ENCODE measurements at regions not wholly inside any gene's neighbourhood (a gene's known extent, or its start where the extent isn't known, plus 50 kb on each side); places are given as distances from the start of the nearest gene placed in this dataset.

DNA sequence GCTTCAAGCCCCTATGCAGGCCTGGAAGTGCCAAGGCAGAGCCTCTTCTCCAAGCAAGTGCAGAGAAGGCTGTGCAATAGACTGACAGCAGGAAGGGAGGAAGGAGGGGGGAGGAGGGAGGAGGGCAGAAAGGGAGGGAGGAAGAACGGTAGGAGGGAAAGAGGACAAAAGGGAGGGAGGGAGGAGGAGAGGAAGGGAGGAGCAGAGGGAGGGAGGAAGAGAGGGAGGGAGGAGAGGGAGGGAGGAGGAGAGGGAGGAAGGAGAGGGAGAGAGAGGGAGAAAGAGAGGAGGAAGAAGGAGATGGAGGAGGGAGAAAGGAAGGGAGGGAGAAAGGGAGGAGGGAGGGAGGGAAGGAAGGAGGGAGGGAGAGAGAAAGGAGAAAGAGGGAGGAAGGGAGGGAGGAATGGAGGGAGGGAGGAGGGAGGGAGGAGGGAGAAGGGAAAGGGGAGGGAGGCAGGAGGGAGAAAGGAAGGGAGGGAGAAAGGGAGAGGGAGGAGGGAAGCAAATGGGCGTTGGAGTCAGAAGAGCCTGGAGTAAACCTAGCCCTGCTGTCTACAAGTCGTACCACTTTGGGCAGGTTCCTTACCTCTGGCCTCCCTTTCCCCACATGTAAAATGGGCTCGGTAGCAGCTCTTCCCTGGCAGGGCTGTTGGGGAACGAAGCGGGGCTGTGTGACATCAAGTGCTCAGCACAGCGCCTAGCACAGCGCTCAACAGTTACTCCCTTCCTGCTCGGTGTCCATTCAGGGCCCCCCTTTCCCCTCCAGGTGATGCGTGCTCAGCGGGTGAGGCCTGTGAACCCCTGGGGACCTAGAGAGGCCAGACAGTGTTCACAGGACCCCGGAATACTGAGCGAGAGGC is 244.6 kb downstream of the NPHP4 start:
- Histone ChIP-seq H3K4me1 (ENCODE audit: control insufficient read depth in 1 of 2, insufficient read depth in 2 of 2, low read length in 2 of 2) (no peaks in the 10 kb centered on the region), H3K9me3 (ENCODE audit: control insufficient read depth in 1 of 2, low read length in 2 of 2) (no peaks in the 10 kb centered on the region), H3K27ac (ENCODE audit: low read length) (no peak overlapping the region), H3K36me3 (ENCODE audit: control insufficient read depth in 1 of 2, insufficient read depth in 2 of 2, low read length in 2 of 2) (no peaks in the 10 kb centered on the region), H3K4me3 (ENCODE audit: low read depth in 1 of 2, low read length in 2 of 2) (no peak overlapping the region), H3K27me3 (ENCODE audit: low read depth, low read length) (no peaks in the 10 kb centered on the region)

- Histone ChIP-seq H3K4me3 (ENCODE audit: low read depth in 1 of 2, low read length in 2 of 2) (no peak overlapping the region), H3K4me1 (ENCODE audit: control insufficient read depth in 1 of 2, insufficient read depth in 2 of 2, low read length in 2 of 2) (no peaks in the 10 kb centered on the region), H3K9me3 (ENCODE audit: control insufficient read depth in 1 of 2, low read length in 2 of 2) (no peaks in the 10 kb centered on the region), H3K27ac (ENCODE audit: low read length) (no peak overlapping the region), H3K27me3 (ENCODE audit: low read depth, low read length) (no peaks in the 10 kb centered on the region), H3K36me3 (ENCODE audit: control insufficient read depth in 1 of 2, insufficient read depth in 2 of 2, low read length in 2 of 2) (no peaks in the 10 kb centered on the region)
Measured at GRCh38 chr1:5746611-5747425, 245.4 kb downstream of the NPHP4 start.

- Histone ChIP-seq H3K36me3 (ENCODE audit: control insufficient read depth in 1 of 2, insufficient read depth in 2 of 2, low read length in 2 of 2) (no peaks in the 10 kb centered on the region), H3K9me3 (ENCODE audit: control insufficient read depth in 1 of 2, low read length in 2 of 2) (no peaks in the 10 kb centered on the region), H3K27ac (ENCODE audit: low read length) (no peak overlapping the region), H3K27me3 (ENCODE audit: low read depth, low read length) (no peaks in the 10 kb centered on the region), H3K4me1 (ENCODE audit: control insufficient read depth in 1 of 2, insufficient read depth in 2 of 2, low read length in 2 of 2) (no peaks in the 10 kb centered on the region), H3K4me3 (ENCODE audit: low read depth in 1 of 2, low read length in 2 of 2) (no peak overlapping the region)
Measured at GRCh38 chr1:5745800-5746610, 246.2 kb downstream of the NPHP4 start.

- no peak overlapping the region for H3K27ac ChIP-seq (ENCODE audit: low read length)
- no peaks in the 10 kb centered on the region for H3K9me3 ChIP-seq (ENCODE audit: control insufficient read depth in 1 of 2, low read length in 2 of 2)
- H3K27me3 ChIP-seq (ENCODE audit: low read depth, low read length) = no peaks in the 10 kb centered on the region
- H3K4me3 ChIP-seq (ENCODE audit: low read depth in 1 of 2, low read length in 2 of 2) = no peak overlapping the region
- no peaks in the 10 kb centered on the region for H3K36me3 ChIP-seq (ENCODE audit: control insufficient read depth in 1 of 2, insufficient read depth in 2 of 2, low read length in 2 of 2)
- no peaks in the 10 kb centered on the region for H3K4me1 ChIP-seq (ENCODE audit: control insufficient read depth in 1 of 2, insufficient read depth in 2 of 2, low read length in 2 of 2)
Measured at GRCh38 chr1:5744911-5745799, 247.1 kb downstream of the NPHP4 start.

DNA sequence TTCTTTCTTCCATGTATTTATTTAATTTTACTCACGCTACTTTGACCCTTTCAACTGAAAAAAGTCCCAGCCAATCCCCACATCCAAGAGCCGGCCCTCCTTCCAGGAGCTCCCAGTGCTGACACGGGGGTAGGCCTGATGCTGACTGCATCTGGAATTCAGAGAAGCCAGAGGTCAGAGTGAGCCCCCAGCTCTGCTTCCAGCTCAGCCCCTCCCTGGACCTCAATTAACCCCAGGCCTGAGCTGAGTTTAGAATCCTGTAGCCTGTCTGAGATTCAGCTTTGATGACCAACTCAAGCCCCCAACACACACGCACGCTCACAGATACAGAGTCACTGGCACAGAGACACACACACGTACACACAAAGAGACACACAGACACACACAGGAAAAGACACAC is 247.9 kb downstream of the NPHP4 start:
- H3K27ac ChIP-seq (ENCODE audit: low read length) = no peak overlapping the region
- H3K4me1 ChIP-seq (ENCODE audit: control insufficient read depth in 1 of 2, insufficient read depth in 2 of 2, low read length in 2 of 2) = no peaks in the 10 kb centered on the region
- no peaks in the 10 kb centered on the region for H3K36me3 ChIP-seq (ENCODE audit: control insufficient read depth in 1 of 2, insufficient read depth in 2 of 2, low read length in 2 of 2)
- H3K9me3 ChIP-seq (ENCODE audit: control insufficient read depth in 1 of 2, low read length in 2 of 2) = no peaks in the 10 kb centered on the region
- no peak overlapping the region for H3K4me3 ChIP-seq (ENCODE audit: low read depth in 1 of 2, low read length in 2 of 2)
- H3K27me3 ChIP-seq (ENCODE audit: low read depth, low read length) = no peaks in the 10 kb centered on the region

DNA sequence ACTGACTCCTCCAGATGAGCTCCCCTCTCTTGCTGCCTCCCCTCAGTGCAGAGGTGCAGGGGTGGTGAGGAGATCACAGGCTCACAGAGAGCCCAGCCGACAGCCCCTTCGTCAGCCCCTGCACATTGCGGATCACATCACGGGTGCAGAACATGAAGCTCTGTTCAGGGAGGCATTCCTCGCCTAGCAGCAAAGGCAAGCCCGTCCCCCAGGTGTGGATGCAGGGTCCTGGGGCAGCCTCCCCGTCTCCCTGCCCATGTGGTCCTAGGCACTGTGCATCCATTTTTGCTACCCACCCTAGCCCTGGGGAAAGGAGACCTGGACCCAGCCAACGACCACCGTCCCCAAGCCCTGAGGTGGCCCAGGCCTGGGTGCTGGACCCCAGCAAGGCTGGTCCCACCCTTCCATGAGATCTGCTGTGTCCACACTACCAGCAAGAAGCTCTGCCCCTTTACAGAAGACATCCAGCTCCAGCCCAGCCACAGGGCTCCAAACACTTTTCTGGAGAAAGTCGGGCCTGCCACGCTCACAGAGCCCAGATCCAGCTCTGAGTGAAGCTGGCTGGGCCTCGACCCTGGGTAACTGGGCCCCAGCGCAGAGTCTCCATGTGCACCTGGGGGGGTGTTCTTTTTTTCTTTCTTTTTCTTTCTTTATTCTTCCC is 248.7 kb downstream of the NPHP4 start:
- H3K9me3 ChIP-seq (ENCODE audit: control insufficient read depth in 1 of 2, low read length in 2 of 2) = no peaks in the 10 kb centered on the region
- H3K36me3 ChIP-seq (ENCODE audit: control insufficient read depth in 1 of 2, insufficient read depth in 2 of 2, low read length in 2 of 2) = no peaks in the 10 kb centered on the region
- no peak overlapping the region for H3K27ac ChIP-seq (ENCODE audit: low read length)
- H3K4me1 ChIP-seq (ENCODE audit: control insufficient read depth in 1 of 2, insufficient read depth in 2 of 2, low read length in 2 of 2) = no peaks in the 10 kb centered on the region
- no peak overlapping the region for H3K4me3 ChIP-seq (ENCODE audit: low read depth in 1 of 2, low read length in 2 of 2)
- H3K27me3 ChIP-seq (ENCODE audit: low read depth, low read length) = no peaks in the 10 kb centered on the region

DNA sequence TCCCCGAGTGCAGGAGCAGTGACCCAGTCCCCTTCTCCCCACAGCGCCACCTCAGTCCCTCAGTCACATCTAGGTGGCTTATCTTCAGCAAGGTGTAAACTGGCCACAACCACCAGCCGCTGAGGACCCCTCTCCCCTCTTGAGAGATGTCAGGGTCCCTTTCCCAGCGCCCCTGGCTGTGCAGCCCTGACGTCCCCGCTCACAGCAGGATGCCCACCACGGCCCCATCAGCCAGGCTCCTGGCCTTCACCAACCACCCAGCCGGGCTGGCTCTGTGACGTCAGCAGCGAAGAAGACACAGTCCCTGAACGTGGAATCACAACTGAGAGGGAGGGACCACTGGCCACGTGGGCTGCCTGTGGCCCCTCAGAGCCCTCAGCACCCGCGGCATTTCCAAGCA is 249.4 kb downstream of the NPHP4 start:
- Histone ChIP-seq H3K9me3 (ENCODE audit: control insufficient read depth in 1 of 2, low read length in 2 of 2) (no peaks in the 10 kb centered on the region), H3K27ac (ENCODE audit: low read length) (no peak overlapping the region), H3K27me3 (ENCODE audit: low read depth, low read length) (no peaks in the 10 kb centered on the region), H3K4me3 (ENCODE audit: low read depth in 1 of 2, low read length in 2 of 2) (no peak overlapping the region), H3K4me1 (ENCODE audit: control insufficient read depth in 1 of 2, insufficient read depth in 2 of 2, low read length in 2 of 2) (no peaks in the 10 kb centered on the region), H3K36me3 (ENCODE audit: control insufficient read depth in 1 of 2, insufficient read depth in 2 of 2, low read length in 2 of 2) (no peaks in the 10 kb centered on the region)

- H3K36me3 ChIP-seq (ENCODE audit: control insufficient read depth in 1 of 2, insufficient read depth in 2 of 2, low read length in 2 of 2) = no peaks in the 10 kb centered on the region
- H3K27me3 ChIP-seq (ENCODE audit: low read depth, low read length) = no peaks in the 10 kb centered on the region
- no peaks in the 10 kb centered on the region for H3K4me1 ChIP-seq (ENCODE audit: control insufficient read depth in 1 of 2, insufficient read depth in 2 of 2, low read length in 2 of 2)
- no peak overlapping the region for H3K4me3 ChIP-seq (ENCODE audit: low read depth in 1 of 2, low read length in 2 of 2)
- H3K27ac ChIP-seq (ENCODE audit: low read length) = no peak overlapping the region
- H3K9me3 ChIP-seq (ENCODE audit: control insufficient read depth in 1 of 2, low read length in 2 of 2) = no peaks in the 10 kb centered on the region
Measured at GRCh38 chr1:5742032-5742431, 250.2 kb downstream of the NPHP4 start.

GRCh38 chr1:5740865-5741860 is 251.1 kb downstream of the NPHP4 start:
- Histone ChIP-seq H3K27ac (ENCODE audit: low read length) (no peak overlapping the region), H3K27me3 (ENCODE audit: low read depth, low read length) (no peaks in the 10 kb centered on the region), H3K9me3 (ENCODE audit: control insufficient read depth in 1 of 2, low read length in 2 of 2) (no peaks in the 10 kb centered on the region), H3K36me3 (ENCODE audit: control insufficient read depth in 1 of 2, insufficient read depth in 2 of 2, low read length in 2 of 2) (no peaks in the 10 kb centered on the region), H3K4me1 (ENCODE audit: control insufficient read depth in 1 of 2, insufficient read depth in 2 of 2, low read length in 2 of 2) (no peaks in the 10 kb centered on the region), H3K4me3 (ENCODE audit: low read depth in 1 of 2, low read length in 2 of 2) (no peak overlapping the region)

All from muscle layer of duodenum (tissue), 2 donors.